ENCODE measurements at regions not wholly inside any gene's neighbourhood (a gene's known extent, or its start where the extent isn't known, plus 50 kb on each side); places are given as distances from the start of the nearest gene placed in this dataset.

DNA sequence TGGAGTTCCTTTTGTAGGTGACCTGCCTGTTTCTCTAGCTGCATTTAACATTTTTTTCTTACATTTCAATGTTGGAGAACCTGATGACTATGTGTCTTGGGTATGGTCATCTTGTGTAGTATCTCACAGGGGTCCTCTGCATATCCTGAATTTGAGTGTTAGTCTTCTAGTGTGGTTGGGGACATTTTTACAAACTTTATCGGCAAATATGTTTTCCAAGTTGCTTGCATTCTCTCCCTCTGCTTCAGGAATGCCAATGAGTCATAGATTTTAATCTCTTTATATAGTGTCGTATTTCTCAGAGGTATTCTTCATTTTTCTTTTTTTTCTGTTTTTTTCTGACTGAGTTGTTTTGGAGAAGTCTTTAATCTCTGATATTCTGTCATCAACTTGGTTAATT, 684.0 kb downstream of the NCAM2 start:
- H3K9me3 ChIP-seq = no peaks in the 10 kb centered on the region
- TF ChIP-seq HOXB5 (CRISPR knock-in tag; IDR thresholded peaks at IDR 0.05) (no peak), FOSL2 (IDR thresholded peaks at IDR 0.05) (no peak), FOSL2 (CRISPR knock-in tag; IDR thresholded peaks at IDR 0.05) (no peak), ZSCAN20 (CRISPR knock-in tag; IDR thresholded peaks at IDR 0.05) (no peak)
- TF ChIP-seq, protein P1, sequence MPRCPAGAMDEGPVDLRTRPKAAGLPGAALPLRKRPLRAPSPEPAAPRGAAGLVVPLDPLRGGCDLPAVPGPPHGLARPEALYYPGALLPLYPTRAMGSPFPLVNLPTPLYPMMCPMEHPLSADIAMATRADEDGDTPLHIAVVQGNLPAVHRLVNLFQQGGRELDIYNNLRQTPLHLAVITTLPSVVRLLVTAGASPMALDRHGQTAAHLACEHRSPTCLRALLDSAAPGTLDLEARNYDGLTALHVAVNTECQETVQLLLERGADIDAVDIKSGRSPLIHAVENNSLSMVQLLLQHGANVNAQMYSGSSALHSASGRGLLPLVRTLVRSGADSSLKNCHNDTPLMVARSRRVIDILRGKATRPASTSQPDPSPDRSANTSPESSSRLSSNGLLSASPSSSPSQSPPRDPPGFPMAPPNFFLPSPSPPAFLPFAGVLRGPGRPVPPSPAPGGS (IDR thresholded peaks at IDR 0.05) = no peak
- H3K4me1 ChIP-seq = no peaks in the 10 kb centered on the region
- CTCF ChIA-PET = no interaction called here
- H3K4me3 ChIP-seq = no peak overlapping the region
- ATAC-seq = no peak
- no peak for FAIRE-seq
- no peak overlapping the region for H3K27ac ChIP-seq
- POLR2A ChIA-PET = no interaction called here
- no peak overlapping the region for H3K4me2 ChIP-seq
- no peak for DNase-seq (ENCODE audit: low read depth in 1 of 2, low spot score in 1 of 2)
- WGBS (ENCODE audit: missing lambda C conversion rate) = 2% methylated on average over 2 of the region's 2 CpGs

DNA sequence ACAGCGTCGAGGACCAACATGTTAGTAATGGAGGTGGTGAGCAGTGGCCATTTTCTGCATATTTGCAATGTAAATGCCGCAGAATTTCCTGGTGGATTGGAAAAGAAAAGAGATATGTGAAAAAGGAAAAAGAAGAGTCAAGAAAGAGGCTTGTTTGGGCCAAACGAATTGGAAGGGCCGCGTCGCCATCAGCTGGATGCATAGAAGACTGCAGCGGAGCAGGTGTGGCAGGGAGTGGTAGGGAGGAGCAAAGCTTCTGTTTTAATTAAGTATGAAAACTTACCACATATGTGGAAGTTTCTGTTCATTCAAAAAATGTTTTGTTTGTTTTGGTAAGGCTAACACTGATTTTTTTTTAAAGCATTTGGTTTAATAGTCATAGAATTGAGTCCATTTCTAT, 690.7 kb downstream of the NCAM2 start:
- Histone ChIP-seq H3K9me3 (no peaks in the 10 kb centered on the region), H3K27ac (no peak overlapping the region), H3K4me2 (no peak overlapping the region), H3K4me1 (no peaks in the 10 kb centered on the region), H3K4me3 (no peak overlapping the region)
- FAIRE-seq (no peak), ATAC-seq (no peak), DNase-seq (ENCODE audit: low read depth in 1 of 2, low spot score in 1 of 2) (no peak)
- ChIA-PET POLR2A (no interaction called here), CTCF (no interaction called here)
- TF ChIP-seq MYC (IDR thresholded peaks at IDR 0.05; ENCODE audit: borderline replicate concordance, low read length) (no peak), CBX8 (IDR thresholded peaks at IDR 0.05) (no peak), TP53 (CRISPR knock-in tag; IDR thresholded peaks at IDR 0.05) (no peak), ZFP36 (IDR thresholded peaks at IDR 0.05; ENCODE audit: borderline replicate concordance, partially characterized antibody) (no peak), ZC3H11A (IDR thresholded peaks at IDR 0.05) (no peak)
- TF ChIP-seq, protein P1 (IDR thresholded peaks at IDR 0.05) = no peak
- TF ChIP-seq, protein P2, sequence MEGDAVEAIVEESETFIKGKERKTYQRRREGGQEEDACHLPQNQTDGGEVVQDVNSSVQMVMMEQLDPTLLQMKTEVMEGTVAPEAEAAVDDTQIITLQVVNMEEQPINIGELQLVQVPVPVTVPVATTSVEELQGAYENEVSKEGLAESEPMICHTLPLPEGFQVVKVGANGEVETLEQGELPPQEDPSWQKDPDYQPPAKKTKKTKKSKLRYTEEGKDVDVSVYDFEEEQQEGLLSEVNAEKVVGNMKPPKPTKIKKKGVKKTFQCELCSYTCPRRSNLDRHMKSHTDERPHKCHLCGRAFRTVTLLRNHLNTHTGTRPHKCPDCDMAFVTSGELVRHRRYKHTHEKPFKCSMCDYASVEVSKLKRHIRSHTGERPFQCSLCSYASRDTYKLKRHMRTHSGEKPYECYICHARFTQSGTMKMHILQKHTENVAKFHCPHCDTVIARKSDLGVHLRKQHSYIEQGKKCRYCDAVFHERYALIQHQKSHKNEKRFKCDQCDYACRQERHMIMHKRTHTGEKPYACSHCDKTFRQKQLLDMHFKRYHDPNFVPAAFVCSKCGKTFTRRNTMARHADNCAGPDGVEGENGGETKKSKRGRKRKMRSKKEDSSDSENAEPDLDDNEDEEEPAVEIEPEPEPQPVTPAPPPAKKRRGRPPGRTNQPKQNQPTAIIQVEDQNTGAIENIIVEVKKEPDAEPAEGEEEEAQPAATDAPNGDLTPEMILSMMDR (IDR thresholded peaks at IDR 0.05) = no peak
- TF ChIP-seq, protein P3, sequence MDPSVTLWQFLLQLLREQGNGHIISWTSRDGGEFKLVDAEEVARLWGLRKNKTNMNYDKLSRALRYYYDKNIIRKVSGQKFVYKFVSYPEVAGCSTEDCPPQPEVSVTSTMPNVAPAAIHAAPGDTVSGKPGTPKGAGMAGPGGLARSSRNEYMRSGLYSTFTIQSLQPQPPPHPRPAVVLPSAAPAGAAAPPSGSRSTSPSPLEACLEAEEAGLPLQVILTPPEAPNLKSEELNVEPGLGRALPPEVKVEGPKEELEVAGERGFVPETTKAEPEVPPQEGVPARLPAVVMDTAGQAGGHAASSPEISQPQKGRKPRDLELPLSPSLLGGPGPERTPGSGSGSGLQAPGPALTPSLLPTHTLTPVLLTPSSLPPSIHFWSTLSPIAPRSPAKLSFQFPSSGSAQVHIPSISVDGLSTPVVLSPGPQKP (IDR thresholded peaks at IDR 0.05; ENCODE audit: low read depth, low read length) = no peak
- TF ChIP-seq, protein P4, sequence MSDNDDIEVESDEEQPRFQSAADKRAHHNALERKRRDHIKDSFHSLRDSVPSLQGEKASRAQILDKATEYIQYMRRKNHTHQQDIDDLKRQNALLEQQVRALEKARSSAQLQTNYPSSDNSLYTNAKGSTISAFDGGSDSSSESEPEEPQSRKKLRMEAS (IDR thresholded peaks at IDR 0.05) = no peak
- WGBS (ENCODE audit: missing lambda C conversion rate) = 30% methylated on average over 8 of the region's 8 CpGs

DNA sequence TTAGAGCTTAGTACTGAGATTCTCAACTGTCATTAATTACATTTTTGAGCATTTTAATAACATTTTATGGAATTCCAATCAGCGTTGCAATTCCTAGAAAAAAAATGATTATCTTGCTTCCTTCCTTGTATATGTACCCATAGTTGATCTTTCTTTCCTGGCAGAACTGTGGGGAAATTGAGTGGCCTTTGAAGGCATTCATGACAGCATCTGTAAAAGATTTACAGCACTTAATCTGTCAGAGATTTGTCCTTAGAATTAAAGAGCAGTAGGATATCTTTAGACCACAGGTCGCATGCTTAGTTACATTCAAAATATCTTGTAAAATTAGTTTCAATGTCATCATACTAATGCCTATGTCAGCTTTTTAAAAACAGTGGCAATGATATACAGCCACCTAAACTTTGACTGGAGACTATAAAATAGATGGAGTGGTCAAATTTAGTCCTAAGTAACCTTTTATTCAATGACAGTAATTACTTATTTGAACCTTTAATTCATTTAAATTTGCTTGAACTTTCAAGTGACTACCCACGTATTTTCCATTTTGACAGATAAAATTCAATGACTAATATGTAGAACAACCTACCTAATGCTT, 692.0 kb downstream of the NCAM2 start:
- ATAC-seq = no peak
- DNase-seq (ENCODE audit: low read depth in 1 of 2, low spot score in 1 of 2) = no peak
- no peak overlapping the region for H3K4me2 ChIP-seq
- no peaks in the 10 kb centered on the region for H3K4me1 ChIP-seq
- H3K9me3 ChIP-seq = no peaks in the 10 kb centered on the region
- POLR2A ChIA-PET = no interaction called here
- CTCF ChIA-PET = no interaction called here
- TF ChIP-seq ZNF302 (CRISPR knock-in tag; IDR thresholded peaks at IDR 0.05) = no peak
- no peak for TF ChIP-seq TP53 (CRISPR knock-in tag; IDR thresholded peaks at IDR 0.05)
- TF ChIP-seq HOXA7 (CRISPR knock-in tag; IDR thresholded peaks at IDR 0.05) = no peak
- TF ChIP-seq SMC3 (IDR thresholded peaks at IDR 0.05) = no peak
- no peak for TF ChIP-seq NPAS2 (CRISPR knock-in tag; IDR thresholded peaks at IDR 0.05; ENCODE audit: borderline replicate concordance)
- no peak for TF ChIP-seq PHF8 (IDR thresholded peaks at IDR 0.05; ENCODE audit: borderline replicate concordance, low read depth)
- TF ChIP-seq ESRRA (IDR thresholded peaks at IDR 0.05; ENCODE audit: borderline replicate concordance, low read length) = no peak
- TF ChIP-seq HDAC2 (IDR thresholded peaks at IDR 0.05) = no peak
- no peak for TF ChIP-seq HOXB13 (CRISPR knock-in tag; IDR thresholded peaks at IDR 0.05; ENCODE audit: low read depth)
- FAIRE-seq = no peak
- WGBS (ENCODE audit: missing lambda C conversion rate) = 0% methylated on average over 3 of the region's 3 CpGs
- H3K27ac ChIP-seq = no peak overlapping the region
- no peak overlapping the region for H3K4me3 ChIP-seq
